Cardiac muscle cell (in vitro differentiated cells and primary cell): ENCODE measurements at regions not wholly inside any gene's neighbourhood (a gene's known extent, or its start where the extent isn't known, plus 50 kb on each side); places are given as distances from the start of the nearest gene placed in this dataset.
"Not testable (repeated sequence)": the region's sequence is repeated elsewhere in the genome, so short reads cannot be mapped to it uniquely, and the experiment has no call there.

Experiments used
- DNase-seq, 2 donors: peaks; one replicate each; pipeline versions ENCODE4 v3.0.0 to v3.0.0-alpha.2; 2010 to 2017; ENCODE audit warnings: low read depth in 1 of 2, low spot score in 1 of 2
- H3K27ac ChIP-seq: fragments of 200-600 bp; sonication (generic); 2 replicates; pipeline ENCODE4 v1.5.1; 2016
- H3K27me3 ChIP-seq: fragments of 200-600 bp; sonication (generic); 2 replicates; pipeline ENCODE4 v1.6.0; 2016; ENCODE audit warnings: control low read depth
- H3K36me3 ChIP-seq: fragments of 200-600 bp; sonication (generic); 2 replicates; pipeline ENCODE4 v1.5.1; 2016; ENCODE audit warnings: control low read depth
- H3K4me1 ChIP-seq: fragments of 200-600 bp; sonication (generic); 2 replicates; pipeline ENCODE4 v1.8.1; 2017; ENCODE audit warnings: low read depth, mild to moderate bottlenecking, mixed run types
- H3K4me3 ChIP-seq: fragments of 200-600 bp; sonication (generic); 2 replicates; pipeline ENCODE4 v1.5.1; 2016; ENCODE audit warnings: mild to moderate bottlenecking
- H3K9me3 ChIP-seq: fragments of 200-600 bp; sonication (generic); 2 replicates; pipeline ENCODE4 v1.5.1; 2017; ENCODE audit warnings: low read depth, mild to moderate bottlenecking, control low read depth
- TF ChIP-seq, protein P1 (sequence below): IDR thresholded peaks from 2 replicates; pipeline ENCODE4 v1.5.1; 2012; ENCODE audit warnings: low read depth, mild to moderate bottlenecking, low read length

DNA sequence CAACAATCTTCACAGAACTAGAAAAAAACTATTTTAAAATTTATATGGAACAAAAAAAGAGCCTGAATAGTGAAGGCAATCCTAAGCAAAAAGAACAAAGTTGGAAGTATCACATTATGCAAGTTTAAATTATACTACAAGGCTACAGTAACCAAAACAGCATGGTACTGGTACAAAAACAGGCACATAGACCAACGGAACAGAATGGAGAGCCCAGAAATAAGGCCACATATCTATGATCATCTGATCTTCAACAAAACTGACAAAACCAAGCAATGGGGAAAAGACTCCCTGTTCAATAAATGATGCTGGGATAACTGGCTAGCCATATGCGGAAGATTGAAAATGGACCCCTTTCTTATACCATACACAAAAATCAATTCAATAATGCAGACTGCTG, 74.4 kb upstream of the RTN4 start:
- H3K4me1 ChIP-seq: peaks cover 34% of the 10 kb centered on the region
- not testable (repeated sequence) for H3K4me3 ChIP-seq, H3K27ac ChIP-seq, H3K36me3 ChIP-seq, DNase-seq, H3K9me3 ChIP-seq, H3K27me3 ChIP-seq

DNA sequence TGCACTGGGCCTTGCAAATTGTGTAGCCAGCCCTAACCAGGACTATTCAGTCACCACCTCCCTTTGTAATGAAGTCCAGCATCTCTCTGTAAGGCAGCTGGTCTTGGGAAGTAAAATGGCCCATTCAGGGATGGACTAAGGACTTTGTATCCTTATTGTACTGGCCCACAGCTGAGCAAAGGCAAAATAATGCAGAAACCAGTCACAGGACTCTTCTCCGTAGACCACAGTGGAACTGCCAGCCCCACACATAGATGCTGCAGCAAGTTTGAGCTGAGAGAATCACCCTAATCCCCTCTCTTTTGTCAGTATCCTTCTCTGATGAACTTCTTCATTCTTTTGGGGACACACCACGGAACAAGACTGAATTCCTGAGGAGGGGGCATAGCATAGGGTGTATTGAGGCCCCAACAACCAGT, 73.6 kb upstream of the RTN4 start:
- H3K9me3 ChIP-seq: no peaks in the 10 kb centered on the region
- H3K4me3 ChIP-seq: no peak overlapping the region
- H3K27me3 ChIP-seq: no peaks in the 10 kb centered on the region
- H3K4me1 ChIP-seq: peaks cover 42% of the 10 kb centered on the region
- H3K36me3 ChIP-seq: no peaks in the 10 kb centered on the region
- no peak overlapping the region for H3K27ac ChIP-seq
- TF ChIP-seq, protein P1, sequence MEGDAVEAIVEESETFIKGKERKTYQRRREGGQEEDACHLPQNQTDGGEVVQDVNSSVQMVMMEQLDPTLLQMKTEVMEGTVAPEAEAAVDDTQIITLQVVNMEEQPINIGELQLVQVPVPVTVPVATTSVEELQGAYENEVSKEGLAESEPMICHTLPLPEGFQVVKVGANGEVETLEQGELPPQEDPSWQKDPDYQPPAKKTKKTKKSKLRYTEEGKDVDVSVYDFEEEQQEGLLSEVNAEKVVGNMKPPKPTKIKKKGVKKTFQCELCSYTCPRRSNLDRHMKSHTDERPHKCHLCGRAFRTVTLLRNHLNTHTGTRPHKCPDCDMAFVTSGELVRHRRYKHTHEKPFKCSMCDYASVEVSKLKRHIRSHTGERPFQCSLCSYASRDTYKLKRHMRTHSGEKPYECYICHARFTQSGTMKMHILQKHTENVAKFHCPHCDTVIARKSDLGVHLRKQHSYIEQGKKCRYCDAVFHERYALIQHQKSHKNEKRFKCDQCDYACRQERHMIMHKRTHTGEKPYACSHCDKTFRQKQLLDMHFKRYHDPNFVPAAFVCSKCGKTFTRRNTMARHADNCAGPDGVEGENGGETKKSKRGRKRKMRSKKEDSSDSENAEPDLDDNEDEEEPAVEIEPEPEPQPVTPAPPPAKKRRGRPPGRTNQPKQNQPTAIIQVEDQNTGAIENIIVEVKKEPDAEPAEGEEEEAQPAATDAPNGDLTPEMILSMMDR: no peak
- DNase-seq: no peak

DNA sequence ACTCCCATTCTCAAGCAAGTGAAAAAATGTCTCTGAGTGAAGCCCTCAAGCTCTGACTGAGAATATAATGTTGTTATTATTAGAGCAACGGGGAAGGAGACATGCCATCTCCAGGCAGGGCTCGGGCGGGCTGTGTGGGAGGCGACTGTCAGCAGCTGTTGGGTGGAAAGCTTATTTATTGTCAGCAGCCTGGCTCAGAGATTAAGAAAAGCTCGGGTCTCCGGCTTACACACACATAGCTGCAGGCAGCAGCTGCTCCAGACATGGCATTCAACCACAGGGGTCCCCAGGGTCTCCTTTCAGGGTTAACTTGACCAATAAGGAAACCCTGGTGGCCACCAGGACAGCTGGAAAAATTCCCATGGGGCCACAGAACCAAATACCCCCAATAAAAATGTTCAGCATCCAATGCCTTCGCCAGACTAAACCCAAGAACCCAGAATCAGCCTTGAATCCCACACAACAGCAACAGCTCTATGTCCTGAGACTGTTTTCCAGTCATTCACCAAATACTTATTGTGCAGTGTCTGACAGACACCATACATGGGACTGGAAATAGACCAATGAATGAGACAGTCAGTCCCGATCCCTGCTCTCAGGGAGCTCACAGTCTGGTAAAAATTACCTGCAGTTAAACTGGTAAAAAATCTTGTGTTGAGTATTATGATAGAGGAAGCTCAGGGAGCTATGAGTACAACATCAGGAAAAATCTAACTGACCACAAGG, 70.5 kb upstream of the RTN4 start:
- DNase-seq: peak; percentile 74 to 83

DNA sequence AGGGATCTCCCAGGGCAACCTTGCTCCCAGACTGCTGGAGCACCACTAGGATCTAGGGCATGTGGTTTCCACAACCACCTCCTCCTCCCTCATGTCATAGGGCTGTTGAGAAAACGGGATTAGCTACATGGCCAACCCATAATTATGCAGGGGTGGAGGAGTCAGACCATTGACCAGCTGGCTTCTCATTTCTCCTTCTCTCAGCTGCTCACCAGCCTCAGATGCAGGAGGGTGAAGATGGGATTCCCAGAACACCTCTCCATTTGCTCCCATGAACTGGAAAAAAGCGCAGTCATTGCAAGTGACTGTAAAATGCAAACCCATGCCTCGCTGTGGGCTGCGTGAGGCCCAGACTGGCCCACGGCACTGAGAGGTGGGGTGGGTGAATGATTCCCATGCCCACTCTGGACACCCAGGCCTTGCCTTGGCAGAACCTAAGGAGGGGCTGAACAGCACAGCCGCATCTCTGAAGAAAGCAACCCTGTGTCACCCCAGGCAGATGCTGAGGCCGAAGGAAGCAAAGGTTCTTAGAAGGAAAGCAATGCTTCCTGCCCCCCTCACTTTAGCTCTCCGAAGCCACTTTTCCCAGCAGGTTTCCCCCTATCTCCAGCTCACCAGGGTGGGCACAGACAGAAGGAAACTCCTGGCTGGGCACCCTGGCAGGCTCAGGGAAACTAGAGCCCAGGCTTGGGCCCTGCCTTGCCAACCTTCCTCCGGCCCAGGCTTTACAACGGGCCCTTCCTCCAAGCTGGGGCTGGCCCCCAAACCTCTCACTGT, 69.6 kb upstream of the RTN4 start:
- peak overlapping the region; percentile 92 for H3K27ac ChIP-seq

More for the DNA sequence above, 70.5 kb upstream of the RTN4 start:
- H3K36me3 ChIP-seq: no peaks in the 10 kb centered on the region
- peaks cover 61% of the 10 kb centered on the region for H3K4me1 ChIP-seq
- peak overlapping the region; percentile 92 for H3K27ac ChIP-seq
- TF ChIP-seq, protein P1: no peak
- H3K9me3 ChIP-seq: no peaks in the 10 kb centered on the region
- no peaks in the 10 kb centered on the region for H3K27me3 ChIP-seq
- H3K4me3 ChIP-seq: no peak overlapping the region

DNA sequence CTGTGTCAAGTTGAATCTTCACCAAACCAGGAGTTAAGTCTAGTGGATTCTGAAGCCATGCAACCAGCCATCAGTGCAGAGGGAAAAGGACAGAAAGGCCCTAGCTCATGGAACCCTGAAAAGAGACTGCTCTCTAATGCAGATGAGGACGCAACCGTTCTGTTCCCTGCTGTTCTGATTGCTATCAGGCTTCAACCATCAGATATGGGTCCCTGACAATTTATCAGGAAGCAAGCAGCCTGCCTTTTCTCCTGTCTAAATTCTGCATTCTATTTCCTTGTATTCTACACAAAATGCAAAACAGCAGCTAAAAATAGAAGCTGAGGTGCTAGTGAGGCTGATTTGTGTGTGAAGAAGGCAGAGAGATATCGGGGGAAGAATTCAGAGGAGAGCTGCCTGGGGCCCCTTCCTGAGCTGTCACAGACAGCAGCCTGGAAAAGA, 68.4 kb upstream of the RTN4 start:
- H3K36me3 ChIP-seq: no peaks in the 10 kb centered on the region
- H3K4me1 ChIP-seq: peaks cover 70% of the 10 kb centered on the region
- no peaks in the 10 kb centered on the region for H3K9me3 ChIP-seq
- no peaks in the 10 kb centered on the region for H3K27me3 ChIP-seq
- no peak for DNase-seq
- no peak overlapping the region for H3K4me3 ChIP-seq
- TF ChIP-seq, protein P1: no peak
- peak overlapping the region; percentile 92 for H3K27ac ChIP-seq

More for the DNA sequence above, 69.6 kb upstream of the RTN4 start:
- TF ChIP-seq, protein P1: no peak
- DNase-seq: no peak
- Histone ChIP-seq H3K4me1 (peaks cover 70% of the 10 kb centered on the region), H3K4me3 (no peak overlapping the region), H3K27me3 (no peaks in the 10 kb centered on the region), H3K36me3 (no peaks in the 10 kb centered on the region), H3K9me3 (no peaks in the 10 kb centered on the region)

DNA sequence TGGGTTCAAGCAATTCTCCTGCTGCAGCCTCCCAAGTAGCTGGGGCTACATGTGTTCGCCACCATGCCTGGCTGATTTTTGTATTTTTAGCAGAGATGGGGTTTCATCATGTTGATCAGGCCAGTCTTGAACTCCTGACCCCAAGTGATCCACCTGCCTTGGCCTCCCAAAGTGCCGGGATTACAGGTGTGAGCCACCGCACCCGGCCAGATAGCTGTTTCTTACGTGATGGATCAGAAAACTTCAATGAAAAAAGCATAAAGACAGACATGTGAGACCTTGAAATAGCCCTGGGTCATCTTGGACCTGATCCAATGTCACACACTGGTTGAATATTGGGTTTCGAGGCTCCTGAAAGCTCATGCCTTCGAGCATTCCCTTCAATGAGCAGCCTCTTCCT, 66.7 kb upstream of the RTN4 start:
- Histone ChIP-seq H3K9me3 (no peaks in the 10 kb centered on the region), H3K36me3 (no peaks in the 10 kb centered on the region), H3K4me3 (no peak overlapping the region), H3K4me1 (peaks cover 71% of the 10 kb centered on the region), H3K27ac (peak overlapping the region; percentile 92), H3K27me3 (no peaks in the 10 kb centered on the region)
- TF ChIP-seq, protein P1: no peak
- no peak for DNase-seq
